Endometrial microvascular endothelial cells (primary cell): ENCODE measurements at regions not wholly inside any gene's neighbourhood (a gene's known extent, or its start where the extent isn't known, plus 50 kb on each side); places are given as distances from the start of the nearest gene placed in this dataset.

Experiments
- in situ Hi-C: cut with HindIII; loops from 2 replicates; pipeline ENCODE4 v1.10.0; 2017; ENCODE audit warnings: low sequenced_read_pairs, low pct_unique_long_range_greater_than_20kb; ENCODE audit errors: inconsistent ontology term

GRCh38 chr12:58470266-58471010 lies 449.9 kb downstream of the LRIG3 start:
- in situ Hi-C loops: no loop called here

- in situ Hi-C loops: no loop called here
Measured at GRCh38 chr12:58479401-58479800, 440.9 kb downstream of the LRIG3 start.

- in situ Hi-C loops: no loop called here
Measured at GRCh38 chr12:58481811-58482210, 438.5 kb downstream of the LRIG3 start.

- in situ Hi-C loops: no loop called here
Measured at GRCh38 chr12:58487255-58487654, 433.0 kb downstream of the LRIG3 start.

- in situ Hi-C loops: no loop called here
Measured at GRCh38 chr12:58487678-58488161, 432.6 kb downstream of the LRIG3 start.

GRCh38 chr12:58489394-58489793 lies 430.9 kb downstream of the LRIG3 start:
- in situ Hi-C loops: no loop called here

GRCh38 chr12:58491306-58491705 lies 429.0 kb downstream of the LRIG3 start:
- in situ Hi-C loops: no loop called here

GRCh38 chr12:58496411-58497190 lies 423.7 kb downstream of the LRIG3 start:
- in situ Hi-C loops: no loop called here

- in situ Hi-C loops: no loop called here
Measured at GRCh38 chr12:58500399-58500798, 419.9 kb downstream of the LRIG3 start.

GRCh38 chr12:58502226-58502625 lies 418.1 kb downstream of the LRIG3 start:
- in situ Hi-C loops: no loop called here

- in situ Hi-C loops: no loop called here
Measured at GRCh38 chr12:58502841-58503240, 417.5 kb downstream of the LRIG3 start.

- in situ Hi-C loops: no loop called here
Measured at GRCh38 chr12:58503731-58504130, 416.6 kb downstream of the LRIG3 start.

- in situ Hi-C loops: no loop called here
Measured at GRCh38 chr12:58504143-58504938, 416.0 kb downstream of the LRIG3 start.

GRCh38 chr12:58509116-58509885 lies 411.0 kb downstream of the LRIG3 start:
- in situ Hi-C loops: no loop called here

- in situ Hi-C loops: no loop called here
Measured at GRCh38 chr12:58513301-58513834, 406.9 kb downstream of the LRIG3 start.

GRCh38 chr12:58513852-58514251 lies 406.5 kb downstream of the LRIG3 start:
- in situ Hi-C loops: no loop called here

GRCh38 chr12:58519839-58520238 lies 400.5 kb downstream of the LRIG3 start:
- in situ Hi-C loops: no loop called here

- in situ Hi-C loops: no loop called here
Measured at GRCh38 chr12:58521152-58521551, 399.2 kb downstream of the LRIG3 start.
